ENCODE measurements at regions not wholly inside any gene's neighbourhood (a gene's known extent, or its start where the extent isn't known, plus 50 kb on each side); places are given as distances from the start of the nearest gene placed in this dataset.

- TF ChIP-seq CTCF (IDR thresholded peaks at IDR 0.05; ENCODE audit: poor library complexity, severe bottlenecking) = no peak
- no peak for TF ChIP-seq SMC3 (conservative IDR thresholded peaks at IDR 0.05; ENCODE audit: poor library complexity)
Measured at GRCh38 chr7:42727451-42727850, 184.4 kb downstream of the C7orf25 start.

All from neural cell (in vitro differentiated cells).